ENCODE measurements at regions not wholly inside any gene's neighbourhood (a gene's known extent, or its start where the extent isn't known, plus 50 kb on each side); places are given as distances from the start of the nearest gene placed in this dataset.

DNA sequence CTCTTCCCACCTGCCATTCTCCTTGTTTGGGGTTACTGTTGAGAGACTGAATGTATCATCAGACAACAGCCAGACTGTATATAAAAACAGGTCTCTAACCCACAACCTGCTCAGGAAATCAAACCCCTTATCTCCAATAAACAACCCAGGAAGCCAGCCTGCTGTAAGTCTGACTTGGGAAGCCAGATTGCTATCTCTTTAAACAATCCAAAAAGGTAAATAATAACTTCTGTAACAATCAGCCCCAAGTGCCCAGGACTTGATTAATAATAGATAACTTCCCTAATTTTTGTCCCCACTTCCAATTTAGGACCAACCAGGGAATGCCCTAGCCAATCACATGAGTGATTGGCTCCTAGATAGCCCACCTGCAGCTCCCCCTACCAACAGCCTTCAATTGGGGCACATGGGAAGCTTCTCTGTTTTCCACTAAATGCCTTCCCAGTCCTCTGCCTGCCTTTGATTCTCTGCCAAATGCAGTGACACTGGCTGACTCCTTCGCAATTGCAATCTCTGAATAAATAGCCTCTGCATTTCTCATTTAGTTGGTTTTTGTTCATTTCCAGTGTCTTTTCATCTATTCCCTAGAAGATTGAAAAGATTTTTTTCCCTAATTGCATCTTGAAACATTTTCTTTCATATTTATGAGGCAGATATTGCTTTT is 117.1 kb upstream of the TAB2 start:
- Histone ChIP-seq H3K4me1 (ENCODE audit: control insufficient read depth, insufficient read depth, low read length, unreplicated experiment) (no peaks in the 10 kb centered on the region), H3K36me3 (ENCODE audit: insufficient read depth, low read length) (no peaks in the 10 kb centered on the region), H3K27ac (ENCODE audit: low read depth, low read length) (no peak overlapping the region), H2AFZ (ENCODE audit: low read length, unreplicated experiment) (no peak overlapping the region), H3K79me2 (ENCODE audit: control insufficient read depth, insufficient read depth, low read length, unreplicated experiment) (no peaks in the 10 kb centered on the region), H3K27me3 (ENCODE audit: insufficient read depth, low read length) (no peaks in the 10 kb centered on the region), H3K4me3 (ENCODE audit: low read depth, low read length) (no peak overlapping the region)

- H3K4me3 ChIP-seq (ENCODE audit: low read depth, low read length): no peak overlapping the region
- H3K4me1 ChIP-seq (ENCODE audit: control insufficient read depth, insufficient read depth, low read length, unreplicated experiment): no peaks in the 10 kb centered on the region
- no peak overlapping the region for H2AFZ ChIP-seq (ENCODE audit: low read length, unreplicated experiment)
- H3K79me2 ChIP-seq (ENCODE audit: control insufficient read depth, insufficient read depth, low read length, unreplicated experiment): no peaks in the 10 kb centered on the region
- no peaks in the 10 kb centered on the region for H3K36me3 ChIP-seq (ENCODE audit: insufficient read depth, low read length)
- no peaks in the 10 kb centered on the region for H3K27me3 ChIP-seq (ENCODE audit: insufficient read depth, low read length)
- H3K27ac ChIP-seq (ENCODE audit: low read depth, low read length): no peak overlapping the region
These were observed 116.3 kb upstream of the TAB2 start for GRCh38 chr6:149201068-149201655.

GRCh38 chr6:149202100-149202499 is 115.4 kb upstream of the TAB2 start:
- H3K27ac ChIP-seq (ENCODE audit: low read depth, low read length): no peak overlapping the region
- no peaks in the 10 kb centered on the region for H3K36me3 ChIP-seq (ENCODE audit: insufficient read depth, low read length)
- H2AFZ ChIP-seq (ENCODE audit: low read length, unreplicated experiment): no peak overlapping the region
- H3K79me2 ChIP-seq (ENCODE audit: control insufficient read depth, insufficient read depth, low read length, unreplicated experiment): no peaks in the 10 kb centered on the region
- H3K4me1 ChIP-seq (ENCODE audit: control insufficient read depth, insufficient read depth, low read length, unreplicated experiment): no peaks in the 10 kb centered on the region
- no peaks in the 10 kb centered on the region for H3K27me3 ChIP-seq (ENCODE audit: insufficient read depth, low read length)
- no peak overlapping the region for H3K4me3 ChIP-seq (ENCODE audit: low read depth, low read length)

DNA sequence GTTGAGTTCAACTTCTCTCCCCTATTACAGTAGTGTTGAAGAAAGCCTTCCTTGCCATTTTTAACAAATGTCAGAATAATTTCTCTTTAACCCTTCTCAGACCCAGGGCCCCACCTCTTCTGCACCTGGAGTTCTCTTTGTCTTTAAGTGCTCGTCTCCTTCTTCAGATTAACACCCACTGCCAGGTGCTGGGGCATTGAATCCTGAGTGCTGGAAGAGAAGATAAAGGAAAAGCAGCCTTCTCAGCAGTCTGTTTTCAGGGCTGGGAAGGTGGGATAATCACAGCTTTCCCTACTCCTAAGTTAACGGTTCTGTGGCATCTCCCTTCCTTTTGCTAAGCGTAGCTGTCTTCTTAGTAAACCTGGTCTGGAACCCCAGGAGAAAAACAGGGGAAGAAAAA is 114.6 kb upstream of the TAB2 start:
- H3K79me2 ChIP-seq (ENCODE audit: control insufficient read depth, insufficient read depth, low read length, unreplicated experiment): no peaks in the 10 kb centered on the region
- H3K36me3 ChIP-seq (ENCODE audit: insufficient read depth, low read length): no peaks in the 10 kb centered on the region
- H3K4me1 ChIP-seq (ENCODE audit: control insufficient read depth, insufficient read depth, low read length, unreplicated experiment): no peaks in the 10 kb centered on the region
- H3K4me3 ChIP-seq (ENCODE audit: low read depth, low read length): no peak overlapping the region
- no peaks in the 10 kb centered on the region for H3K27me3 ChIP-seq (ENCODE audit: insufficient read depth, low read length)
- H3K27ac ChIP-seq (ENCODE audit: low read depth, low read length): no peak overlapping the region
- no peak overlapping the region for H2AFZ ChIP-seq (ENCODE audit: low read length, unreplicated experiment)

DNA sequence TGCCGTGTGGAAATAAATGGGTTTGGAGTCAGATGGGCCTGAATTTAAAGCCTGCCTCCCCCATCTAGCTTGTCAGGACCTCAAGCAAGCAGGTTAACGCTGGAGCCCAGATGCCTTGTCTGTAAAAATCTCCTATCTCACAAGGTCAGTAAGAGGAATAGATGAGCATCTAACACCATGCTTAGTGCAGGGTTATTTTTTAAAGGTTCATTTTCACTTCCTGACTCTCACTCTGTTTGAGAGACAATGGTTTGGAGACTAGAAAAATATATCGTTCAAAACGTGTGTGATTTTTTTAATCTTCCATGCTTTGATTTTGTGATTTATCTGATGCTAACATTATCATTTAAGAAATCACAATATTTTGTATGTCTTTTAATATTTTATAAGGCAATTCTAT is 114.0 kb upstream of the TAB2 start:
- no peak overlapping the region for H2AFZ ChIP-seq (ENCODE audit: low read length, unreplicated experiment)
- H3K4me1 ChIP-seq (ENCODE audit: control insufficient read depth, insufficient read depth, low read length, unreplicated experiment): no peaks in the 10 kb centered on the region
- no peak overlapping the region for H3K4me3 ChIP-seq (ENCODE audit: low read depth, low read length)
- H3K27ac ChIP-seq (ENCODE audit: low read depth, low read length): no peak overlapping the region
- H3K79me2 ChIP-seq (ENCODE audit: control insufficient read depth, insufficient read depth, low read length, unreplicated experiment): no peaks in the 10 kb centered on the region
- no peaks in the 10 kb centered on the region for H3K27me3 ChIP-seq (ENCODE audit: insufficient read depth, low read length)
- no peaks in the 10 kb centered on the region for H3K36me3 ChIP-seq (ENCODE audit: insufficient read depth, low read length)

GRCh38 chr6:149208134-149208601 is 109.3 kb upstream of the TAB2 start:
- H3K4me1 ChIP-seq (ENCODE audit: control insufficient read depth, insufficient read depth, low read length, unreplicated experiment): peaks cover 16% of the 10 kb centered on the region
- H2AFZ ChIP-seq (ENCODE audit: low read length, unreplicated experiment): no peak overlapping the region
- no peak overlapping the region for H3K4me3 ChIP-seq (ENCODE audit: low read depth, low read length)
- no peak overlapping the region for H3K27ac ChIP-seq (ENCODE audit: low read depth, low read length)
- no peaks in the 10 kb centered on the region for H3K79me2 ChIP-seq (ENCODE audit: control insufficient read depth, insufficient read depth, low read length, unreplicated experiment)
- H3K36me3 ChIP-seq (ENCODE audit: insufficient read depth, low read length): no peaks in the 10 kb centered on the region
- no peaks in the 10 kb centered on the region for H3K27me3 ChIP-seq (ENCODE audit: insufficient read depth, low read length)

- Histone ChIP-seq H3K4me3 (ENCODE audit: low read depth, low read length) (no peak overlapping the region), H2AFZ (ENCODE audit: low read length, unreplicated experiment) (no peak overlapping the region), H3K79me2 (ENCODE audit: control insufficient read depth, insufficient read depth, low read length, unreplicated experiment) (no peaks in the 10 kb centered on the region), H3K27ac (ENCODE audit: low read depth, low read length) (no peak overlapping the region), H3K27me3 (ENCODE audit: insufficient read depth, low read length) (no peaks in the 10 kb centered on the region), H3K36me3 (ENCODE audit: insufficient read depth, low read length) (no peaks in the 10 kb centered on the region), H3K4me1 (ENCODE audit: control insufficient read depth, insufficient read depth, low read length, unreplicated experiment) (peaks cover 16% of the 10 kb centered on the region)
These were observed 107.4 kb upstream of the TAB2 start for GRCh38 chr6:149209871-149210775.

DNA sequence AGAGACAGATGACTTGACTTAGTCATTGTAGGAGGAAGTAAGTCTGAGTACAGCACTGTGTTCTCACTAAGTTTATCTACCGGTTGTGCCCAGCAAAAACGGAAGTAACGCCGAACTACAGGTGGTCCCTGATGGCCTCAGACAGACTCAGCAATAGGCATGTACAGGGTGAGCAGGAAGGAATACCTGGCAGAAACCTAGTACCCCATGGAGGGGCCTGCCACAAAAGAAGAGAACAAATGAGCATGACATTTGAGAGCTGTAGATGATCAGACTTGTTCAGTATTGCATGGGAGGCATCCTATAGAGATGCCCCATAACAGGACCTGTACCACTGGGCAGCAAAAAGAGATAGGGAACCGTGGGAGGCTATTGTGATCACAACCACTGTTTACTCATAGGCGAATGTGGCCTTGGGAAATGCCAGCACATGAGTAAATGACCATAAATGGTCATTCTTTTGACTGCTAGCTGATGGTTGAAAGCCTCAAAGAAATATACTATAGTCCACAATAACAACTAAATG is 106.4 kb upstream of the TAB2 start:
- H3K4me3 ChIP-seq (ENCODE audit: low read depth, low read length): no peak overlapping the region
- peaks cover 16% of the 10 kb centered on the region for H3K4me1 ChIP-seq (ENCODE audit: control insufficient read depth, insufficient read depth, low read length, unreplicated experiment)
- no peaks in the 10 kb centered on the region for H3K36me3 ChIP-seq (ENCODE audit: insufficient read depth, low read length)
- H3K79me2 ChIP-seq (ENCODE audit: control insufficient read depth, insufficient read depth, low read length, unreplicated experiment): no peaks in the 10 kb centered on the region
- no peak overlapping the region for H3K27ac ChIP-seq (ENCODE audit: low read depth, low read length)
- H2AFZ ChIP-seq (ENCODE audit: low read length, unreplicated experiment): no peak overlapping the region
- no peaks in the 10 kb centered on the region for H3K27me3 ChIP-seq (ENCODE audit: insufficient read depth, low read length)

GRCh38 chr6:149212206-149212605 is 105.3 kb upstream of the TAB2 start:
- no peaks in the 10 kb centered on the region for H3K36me3 ChIP-seq (ENCODE audit: insufficient read depth, low read length)
- H3K79me2 ChIP-seq (ENCODE audit: control insufficient read depth, insufficient read depth, low read length, unreplicated experiment): no peaks in the 10 kb centered on the region
- H3K27ac ChIP-seq (ENCODE audit: low read depth, low read length): no peak overlapping the region
- no peak overlapping the region for H3K4me3 ChIP-seq (ENCODE audit: low read depth, low read length)
- no peaks in the 10 kb centered on the region for H3K27me3 ChIP-seq (ENCODE audit: insufficient read depth, low read length)
- no peak overlapping the region for H2AFZ ChIP-seq (ENCODE audit: low read length, unreplicated experiment)
- peaks cover 16% of the 10 kb centered on the region for H3K4me1 ChIP-seq (ENCODE audit: control insufficient read depth, insufficient read depth, low read length, unreplicated experiment)

DNA sequence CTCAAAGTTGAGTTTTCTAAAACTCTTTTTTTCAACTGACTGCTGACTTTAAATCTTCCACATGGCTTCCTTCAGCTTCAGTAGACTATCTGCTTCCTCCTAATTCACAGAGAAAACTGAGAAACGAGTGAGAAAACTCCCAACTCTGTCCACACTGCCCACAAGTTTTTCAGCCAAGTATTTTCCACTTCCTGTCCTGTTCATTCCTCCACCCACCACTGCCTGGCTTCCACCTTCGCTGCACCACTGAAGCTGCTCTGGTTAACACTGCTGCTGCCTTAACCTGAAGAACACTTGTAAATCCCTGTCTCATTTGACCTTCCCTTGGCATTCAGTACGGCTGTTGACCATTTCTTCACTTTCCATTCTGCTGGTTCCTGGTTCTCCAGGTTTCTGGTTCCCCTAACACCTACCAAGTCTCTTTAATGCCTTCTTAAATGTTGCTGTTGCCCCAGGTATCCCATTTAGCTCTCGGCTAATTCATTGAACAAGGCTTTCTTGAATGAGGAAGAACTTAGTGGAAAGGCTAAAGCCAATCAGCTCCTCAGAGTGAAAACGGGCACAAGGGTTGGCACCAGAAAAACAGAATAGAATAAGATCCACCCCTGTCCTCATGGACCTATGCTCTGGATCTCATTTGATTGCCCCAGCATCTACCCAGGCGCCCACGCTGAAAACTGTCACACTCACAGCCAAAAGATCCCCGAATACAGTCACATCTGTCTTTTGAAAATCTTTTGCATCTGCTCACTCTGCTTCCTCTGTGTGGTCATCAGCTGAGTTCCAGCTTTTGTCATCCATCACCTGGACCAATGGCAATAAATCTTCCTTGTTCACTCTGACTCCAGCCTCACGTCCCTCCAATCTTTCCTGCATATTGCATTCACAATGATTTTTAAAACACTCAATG is 104.4 kb upstream of the TAB2 start:
- Histone ChIP-seq H2AFZ (ENCODE audit: low read length, unreplicated experiment) (no peak overlapping the region), H3K4me3 (ENCODE audit: low read depth, low read length) (no peak overlapping the region), H3K27me3 (ENCODE audit: insufficient read depth, low read length) (no peaks in the 10 kb centered on the region), H3K36me3 (ENCODE audit: insufficient read depth, low read length) (no peaks in the 10 kb centered on the region), H3K79me2 (ENCODE audit: control insufficient read depth, insufficient read depth, low read length, unreplicated experiment) (no peaks in the 10 kb centered on the region), H3K4me1 (ENCODE audit: control insufficient read depth, insufficient read depth, low read length, unreplicated experiment) (peaks cover 16% of the 10 kb centered on the region), H3K27ac (ENCODE audit: low read depth, low read length) (no peak overlapping the region)

Measured in ACC112 (cell line).